ENCODE measurements at regions not wholly inside any gene's neighbourhood (a gene's known extent, or its start where the extent isn't known, plus 50 kb on each side); places are given as distances from the start of the nearest gene placed in this dataset.

- 84% methylated on average over 1 of the region's 1 CpG; no CpG with 5 or more reads in 1 of the 2 experiments for WGBS, 2 experiments (ENCODE audit: extremely low coverage in 1 of 2, insufficient coverage in 1 of 2, insufficient read length in 1 of 2, insufficient replicate concordance in 2 of 2, low coverage in 1 of 2, low lambda C conversion rate in 2 of 2, missing lambda C conversion rate in 1 of 2)
- Histone ChIP-seq H3K4me3 (ENCODE audit: extremely low read depth in 1 of 4, insufficient read depth in 2 of 4, low read depth in 3 of 4, low read length in 4 of 4) (no peak overlapping the region), H4K8ac (ENCODE audit: extremely low read depth, insufficient read depth, low read length) (no peak overlapping the region), H3K4me1 (replicated peaks in 1 of 4; ENCODE audit: control insufficient read depth in 3 of 4, insufficient read depth in 4 of 4, low read length in 3 of 4) (no peaks in the 10 kb centered on the region), H3K56ac (replicated peaks; ENCODE audit: insufficient read length, low read depth, low read length) (no peak overlapping the region), H4K5ac (ENCODE audit: insufficient read length, low read depth, low read length) (no peak overlapping the region), H3K79me1 (ENCODE audit: low read depth, low read length) (no peaks in the 10 kb centered on the region), H3K18ac (ENCODE audit: extremely low read depth, low read length) (no peak overlapping the region), H4K20me1 (replicated peaks in 1 of 2; ENCODE audit: control insufficient read depth in 1 of 2, insufficient read depth in 2 of 2, low read length in 2 of 2) (peaks cover 0 to 2% of the 10 kb centered on the region in 2 experiments), H2AFZ (ENCODE audit: low read length) (no peak overlapping the region), H2BK15ac (ENCODE audit: low read length) (no peak overlapping the region), H2BK120ac (replicated peaks; ENCODE audit: low read depth, low read length) (no peak overlapping the region), H3K79me2 (ENCODE audit: control insufficient read depth in 1 of 2, insufficient read depth in 2 of 2, low read length in 2 of 2) (no peaks in the 10 kb centered on the region), H2BK5ac (ENCODE audit: low read depth, low read length) (no peak overlapping the region), H3K9me3 (ENCODE audit: insufficient read depth in 2 of 2, low read depth in 1 of 2, low read length in 1 of 2) (peaks cover 5 to 27% of the 10 kb centered on the region in 2 experiments; a peak in 3 of 4 replicates), H3K36me3 (ENCODE audit: control insufficient read depth in 2 of 4, insufficient read depth in 4 of 4, low read length in 3 of 4) (peaks cover 14 to 93% (median 63%) of the 10 kb centered on the region in 4 experiments), H2BK20ac (ENCODE audit: low read length) (no peak overlapping the region), H2BK12ac (ENCODE audit: low read depth, low read length) (no peak overlapping the region), H3K4ac (replicated peaks; ENCODE audit: insufficient read length, low read depth, low read length) (no peak overlapping the region), H3K4me2 (ENCODE audit: insufficient read depth in 1 of 2, low read depth in 2 of 2, low read length in 2 of 2) (no peak overlapping the region), H3K27me3 (replicated peaks in 1 of 4; ENCODE audit: control insufficient read depth in 3 of 4, extremely low read depth in 1 of 4, insufficient read depth in 3 of 4, low read length in 3 of 4) (no peaks in the 10 kb centered on the region), H3K14ac (ENCODE audit: insufficient read length) (no peak overlapping the region), H3K23me2 (ENCODE audit: low read depth, low read length) (no peaks in the 10 kb centered on the region), H3K23ac (ENCODE audit: insufficient read length) (no peak overlapping the region), H3K27ac (ENCODE audit: low read depth, low read length) (no peak overlapping the region), H2AK5ac (ENCODE audit: low read depth, low read length) (no peak overlapping the region), H3K9ac (replicated peaks in 1 of 4; ENCODE audit: extremely low read depth in 1 of 4, low read depth in 3 of 4, low read length in 3 of 4) (no peak overlapping the region), H4K91ac (replicated peaks; ENCODE audit: insufficient read length, low read length) (no peak overlapping the region)
- CTCF ChIA-PET (ENCODE audit: partially characterized antibody): no interaction called here
- no peak for DNase-seq (ENCODE audit: low read depth in 1 of 2, low spot score in 2 of 2)
- no peak for FAIRE-seq
- TF ChIP-seq KDM1A (IDR thresholded peaks at IDR 0.05; ENCODE audit: borderline replicate concordance, low read length): no peak
- no peak for TF ChIP-seq JUND (IDR thresholded peaks at IDR 0.05; ENCODE audit: low read length)
- no peak for TF ChIP-seq RBBP5 (IDR thresholded peaks at IDR 0.05; ENCODE audit: borderline replicate concordance, low read depth, low read length)
- POLR2A ChIA-PET (ENCODE audit: partially characterized antibody): no interaction called here
These were observed 151.4 kb downstream of the SNRPN start for GRCh38 chr15:25106209-25106608.
